ENCODE measurements at regions not wholly inside any gene's neighbourhood (a gene's known extent, or its start where the extent isn't known, plus 50 kb on each side); places are given as distances from the start of the nearest gene placed in this dataset.

DNA sequence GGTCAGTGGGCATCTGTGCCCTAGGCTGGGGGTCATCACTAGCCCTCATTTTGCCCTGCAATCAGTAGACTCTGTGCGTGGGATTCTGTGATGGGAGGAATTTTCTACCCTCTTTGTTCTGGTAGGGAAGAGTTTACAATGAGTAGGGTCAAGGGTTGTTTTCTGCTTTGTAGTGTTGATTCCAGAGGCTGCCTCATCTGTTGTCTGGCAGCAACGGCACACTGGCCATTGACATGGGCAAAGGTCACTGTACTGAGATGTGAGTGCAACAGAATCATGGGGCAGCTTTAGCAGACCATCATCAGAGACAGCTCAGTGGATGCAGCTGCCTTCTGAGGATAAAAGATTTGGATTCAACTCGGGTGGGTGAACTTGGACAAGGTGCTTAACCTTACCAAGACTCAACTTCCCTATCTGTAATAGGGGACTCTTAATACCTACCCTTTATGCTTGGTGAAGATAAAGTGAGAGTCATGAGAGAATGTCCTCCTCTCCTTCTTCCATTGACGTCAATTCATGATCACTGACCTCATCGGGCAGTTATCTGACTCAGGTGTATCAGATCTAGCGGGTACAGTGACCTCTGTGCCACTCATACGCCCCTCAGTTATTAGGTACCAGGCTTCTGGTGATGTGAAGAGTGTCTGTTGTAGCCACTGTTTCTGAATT lies 127.5 kb downstream of the RPLP1 start:
- TF ChIP-seq RAD21 (IDR thresholded peaks at IDR 0.05; ENCODE audit: low read depth) (no peak), EP300 (IDR thresholded peaks at IDR 0.05; ENCODE audit: borderline replicate concordance) (no peak), REST (IDR thresholded peaks at IDR 0.05; ENCODE audit: low read depth) (no peak), EGR1 (IDR thresholded peaks at IDR 0.05) (no peak), TAF1 (IDR thresholded peaks at IDR 0.05; ENCODE audit: low read depth) (no peak), USF1 (IDR thresholded peaks at IDR 0.05) (no peak), CEBPB (IDR thresholded peaks at IDR 0.05) (no peak), NFIC (IDR thresholded peaks at IDR 0.05) (no peak), ZBTB7A (IDR thresholded peaks at IDR 0.05; ENCODE audit: low read depth) (no peak)
- TF ChIP-seq, protein P1, sequence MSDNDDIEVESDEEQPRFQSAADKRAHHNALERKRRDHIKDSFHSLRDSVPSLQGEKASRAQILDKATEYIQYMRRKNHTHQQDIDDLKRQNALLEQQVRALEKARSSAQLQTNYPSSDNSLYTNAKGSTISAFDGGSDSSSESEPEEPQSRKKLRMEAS (IDR thresholded peaks at IDR 0.05) = no peak

Data from Ishikawa (cell line).